GM19043 (cell line): ENCODE measurements at regions not wholly inside any gene's neighbourhood (a gene's known extent, or its start where the extent isn't known, plus 50 kb on each side); places are given as distances from the start of the nearest gene placed in this dataset.
A peak's percentile ranks its signal among the peaks of the same experiment; 100 is the strongest.
"Not testable (repeated sequence)": the region's sequence is repeated elsewhere in the genome, so short reads cannot be mapped to it uniquely, and the experiment has no call there.

ENCODE experiments used
- ATAC-seq: cut with Tn5 transposase; IDR thresholded peaks from one replicate; pipeline ENCODE4 v1.9.1; 2021; ENCODE audit warnings: low read depth; ENCODE audit not compliant: unreplicated experiment

DNA sequence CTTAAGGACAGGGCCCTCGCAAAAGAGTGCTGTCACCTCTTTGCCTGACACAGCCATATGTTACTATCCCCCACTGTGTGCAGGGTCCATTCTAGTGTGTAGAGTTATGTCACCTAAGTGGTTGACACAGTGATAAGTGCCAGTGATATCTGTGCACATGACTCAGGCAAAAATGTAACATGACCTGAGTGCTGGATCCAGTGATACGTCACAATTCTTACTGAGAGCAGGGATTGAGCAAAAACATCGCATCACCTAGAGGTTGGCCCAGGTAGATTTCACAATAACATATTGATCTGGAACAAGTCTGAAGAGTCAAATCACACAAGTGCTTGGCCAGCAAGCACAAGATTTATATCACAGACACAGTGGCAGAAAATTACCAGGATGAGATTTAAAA is 100.5 kb upstream of the BPY2B start:
- not testable (repeated sequence) for ATAC-seq

DNA sequence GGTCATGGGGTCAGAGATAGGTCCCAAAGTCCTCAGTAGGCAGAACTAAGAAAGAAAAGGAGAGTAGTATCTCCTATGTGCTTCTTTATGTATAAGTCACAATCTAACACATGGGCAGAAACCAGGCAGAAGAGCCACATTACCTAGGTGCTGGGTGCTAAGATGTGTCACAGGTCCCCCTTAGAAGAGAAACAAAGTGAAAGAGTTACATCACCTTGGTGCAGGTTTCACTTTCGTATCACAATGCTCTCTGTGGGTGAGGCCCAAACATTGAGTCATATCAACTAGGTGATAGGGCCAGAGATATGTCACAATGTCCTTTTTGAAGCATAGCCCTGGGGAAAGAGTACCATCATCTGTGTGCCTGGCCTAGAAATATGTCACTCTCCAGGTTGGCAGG is 96.1 kb upstream of the BPY2B start:
- peak; percentile 93 for ATAC-seq

DNA sequence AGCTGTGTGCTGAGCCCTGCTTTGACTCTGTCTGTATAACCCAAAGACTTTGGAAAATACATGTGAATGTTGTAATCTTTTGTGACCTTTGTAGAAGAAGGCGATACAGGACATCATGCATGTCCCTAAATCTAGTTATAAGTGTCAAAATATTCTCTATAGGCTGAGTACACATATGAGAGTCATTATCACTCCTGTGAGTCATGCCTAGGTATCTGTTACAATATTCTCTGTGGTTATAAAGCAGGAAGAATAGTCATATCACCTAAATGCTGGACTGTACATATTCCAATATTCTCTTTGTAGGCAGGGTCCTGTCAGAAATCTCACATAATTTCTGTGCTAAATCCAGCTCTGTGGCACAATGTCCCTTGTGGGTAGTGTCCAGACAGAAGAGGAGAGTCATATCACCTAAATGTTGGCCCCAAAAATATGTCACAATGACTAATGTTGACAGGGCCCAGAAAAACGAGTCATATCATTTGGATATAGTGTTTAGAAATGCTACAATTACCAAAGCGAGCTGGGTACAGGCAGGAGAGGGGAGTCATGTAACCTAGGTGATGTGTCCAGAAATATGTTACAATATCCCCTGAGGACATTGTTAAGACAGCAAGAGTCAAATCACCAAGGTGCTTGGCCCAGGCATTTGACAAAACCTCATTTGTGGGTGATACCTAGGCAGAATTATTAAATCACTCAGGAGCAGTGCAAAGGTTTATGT is 80.4 kb upstream of the BPY2B start:
- ATAC-seq, result not testable (repeated sequence)

DNA sequence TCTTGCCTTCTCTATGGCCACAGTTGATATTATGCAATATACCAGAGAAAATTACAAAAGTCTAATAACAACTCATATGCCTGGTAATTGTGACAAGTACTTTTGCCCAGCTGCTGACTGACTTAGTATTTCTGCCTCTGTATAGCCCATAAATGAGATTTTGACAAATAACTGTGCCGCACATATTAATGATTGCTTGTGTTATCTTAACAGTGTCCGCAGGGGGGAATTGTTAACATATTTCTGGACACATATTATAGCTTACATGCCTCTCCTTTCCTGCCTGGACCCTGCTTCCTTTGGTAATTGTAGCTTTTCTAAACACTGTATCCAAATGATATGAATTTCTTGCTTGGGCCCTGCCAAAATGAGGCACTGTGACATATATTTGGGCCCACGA is 69.0 kb upstream of the BPY2B start:
- ATAC-seq, result not testable (repeated sequence)

DNA sequence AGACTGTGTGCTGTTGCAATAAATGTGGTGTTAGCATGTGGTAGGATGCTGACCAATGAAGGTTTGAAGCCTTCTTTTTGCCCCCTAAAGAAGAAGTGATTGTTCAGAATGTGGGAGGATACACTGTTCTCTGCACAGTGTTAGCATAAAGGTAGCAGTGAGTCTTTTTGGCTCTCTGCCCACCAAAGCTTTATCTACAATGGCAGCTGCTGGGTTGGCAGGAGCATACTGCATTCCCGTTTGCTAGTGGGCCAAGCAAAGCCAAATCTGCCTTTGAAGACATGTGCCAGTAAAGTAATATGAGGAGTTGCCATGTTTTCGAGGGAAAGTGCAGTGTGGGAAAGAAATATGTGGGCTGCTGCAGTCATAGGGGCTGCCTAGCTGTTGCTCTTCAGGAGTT is 56.4 kb upstream of the BPY2B start:
- not testable (repeated sequence) for ATAC-seq
